GM10266 (cell line): ENCODE measurements at regions not wholly inside any gene's neighbourhood (a gene's known extent, or its start where the extent isn't known, plus 50 kb on each side); places are given as distances from the start of the nearest gene placed in this dataset.

Source experiments
- DNase-seq: peaks from one replicate; pipeline ENCODE4 v3.0.0; 2012; ENCODE audit errors: extremely low spot score
- TF ChIP-seq, protein P1 (sequence below): IDR thresholded peaks from 2 replicates; pipeline ENCODE4 v1.5.1; 2012; ENCODE audit warnings: mild to moderate bottlenecking, low read depth; ENCODE audit not compliant: control insufficient read depth, insufficient read depth; ENCODE audit errors: missing control alignments

DNA sequence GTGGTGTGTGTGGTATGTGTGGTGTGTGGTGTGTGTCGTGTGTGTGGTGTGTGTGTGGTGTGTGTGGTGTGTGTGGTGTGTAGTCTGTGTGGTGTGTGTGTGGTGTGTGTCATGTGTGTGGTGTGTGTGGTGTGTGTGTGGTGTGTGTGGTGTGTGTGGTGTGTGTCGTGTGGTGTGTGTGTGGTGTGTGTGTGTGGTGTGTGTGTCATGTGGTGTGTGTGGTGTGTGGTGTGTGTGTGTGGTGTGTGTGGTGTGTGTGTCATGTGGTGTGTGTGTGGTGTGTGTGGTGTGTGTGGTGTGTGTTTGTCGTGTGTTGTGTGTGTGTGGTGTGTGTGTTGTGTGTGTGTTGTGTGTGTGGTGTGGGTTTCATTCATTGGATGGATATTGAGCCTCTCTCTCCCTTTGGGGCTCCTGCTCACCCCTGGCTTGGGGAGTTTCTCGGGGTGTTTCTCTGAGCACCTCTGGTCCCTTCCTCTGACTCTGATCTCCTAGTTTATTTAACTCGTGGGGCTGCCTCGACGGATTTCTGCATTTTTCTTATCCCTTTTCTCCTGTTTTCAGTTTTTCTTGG is 145.8 kb downstream of the DNAJB6 start:
- DNase-seq: no peak

DNA sequence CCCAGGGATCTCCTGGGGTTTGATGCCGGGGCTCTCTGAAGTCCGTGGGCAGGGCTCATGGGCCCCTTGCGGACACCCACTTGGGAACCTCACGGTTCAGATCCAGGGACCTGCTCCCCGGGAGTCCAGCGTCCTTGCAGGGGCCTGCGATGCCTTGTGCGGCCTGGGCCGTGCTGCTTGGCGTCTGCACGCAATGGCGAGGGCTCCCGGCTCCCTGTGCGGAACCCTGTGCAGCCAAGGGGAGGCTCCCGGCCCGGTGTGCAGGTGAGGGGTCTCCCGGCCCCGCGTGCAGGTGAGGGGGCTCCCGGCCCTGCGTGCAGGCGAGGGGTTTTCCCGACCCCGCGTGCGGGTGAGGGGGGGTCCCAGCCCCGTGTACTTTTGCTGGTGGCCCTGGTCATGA is 146.7 kb downstream of the DNAJB6 start:
- TF ChIP-seq, protein P1, sequence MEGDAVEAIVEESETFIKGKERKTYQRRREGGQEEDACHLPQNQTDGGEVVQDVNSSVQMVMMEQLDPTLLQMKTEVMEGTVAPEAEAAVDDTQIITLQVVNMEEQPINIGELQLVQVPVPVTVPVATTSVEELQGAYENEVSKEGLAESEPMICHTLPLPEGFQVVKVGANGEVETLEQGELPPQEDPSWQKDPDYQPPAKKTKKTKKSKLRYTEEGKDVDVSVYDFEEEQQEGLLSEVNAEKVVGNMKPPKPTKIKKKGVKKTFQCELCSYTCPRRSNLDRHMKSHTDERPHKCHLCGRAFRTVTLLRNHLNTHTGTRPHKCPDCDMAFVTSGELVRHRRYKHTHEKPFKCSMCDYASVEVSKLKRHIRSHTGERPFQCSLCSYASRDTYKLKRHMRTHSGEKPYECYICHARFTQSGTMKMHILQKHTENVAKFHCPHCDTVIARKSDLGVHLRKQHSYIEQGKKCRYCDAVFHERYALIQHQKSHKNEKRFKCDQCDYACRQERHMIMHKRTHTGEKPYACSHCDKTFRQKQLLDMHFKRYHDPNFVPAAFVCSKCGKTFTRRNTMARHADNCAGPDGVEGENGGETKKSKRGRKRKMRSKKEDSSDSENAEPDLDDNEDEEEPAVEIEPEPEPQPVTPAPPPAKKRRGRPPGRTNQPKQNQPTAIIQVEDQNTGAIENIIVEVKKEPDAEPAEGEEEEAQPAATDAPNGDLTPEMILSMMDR: no peak
- no peak for DNase-seq

More for the DNA sequence above, 145.8 kb downstream of the DNAJB6 start:
- TF ChIP-seq, protein P1: no peak

DNA sequence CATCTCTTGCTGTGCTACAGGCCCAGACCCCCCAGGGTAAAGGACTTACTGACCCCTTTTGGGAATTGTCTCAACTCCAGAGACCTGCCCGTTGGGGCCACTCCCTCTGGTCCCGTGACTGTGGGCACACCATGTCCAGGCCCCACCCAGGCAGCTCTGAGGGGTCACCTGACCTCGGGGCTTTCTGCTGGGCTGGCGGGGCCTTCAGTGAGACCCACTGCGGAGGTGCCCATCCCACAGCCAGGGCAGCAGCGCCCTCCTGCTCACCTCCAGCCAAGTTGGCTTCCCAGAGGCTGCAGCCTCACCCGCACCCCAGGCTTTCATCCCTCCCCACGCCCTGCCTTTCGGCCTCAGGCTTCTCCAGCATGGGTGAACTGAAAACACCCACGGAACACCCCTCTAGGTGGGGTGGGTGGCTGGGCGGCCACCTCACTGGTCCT is 147.2 kb downstream of the DNAJB6 start:
- no peak for DNase-seq

DNA sequence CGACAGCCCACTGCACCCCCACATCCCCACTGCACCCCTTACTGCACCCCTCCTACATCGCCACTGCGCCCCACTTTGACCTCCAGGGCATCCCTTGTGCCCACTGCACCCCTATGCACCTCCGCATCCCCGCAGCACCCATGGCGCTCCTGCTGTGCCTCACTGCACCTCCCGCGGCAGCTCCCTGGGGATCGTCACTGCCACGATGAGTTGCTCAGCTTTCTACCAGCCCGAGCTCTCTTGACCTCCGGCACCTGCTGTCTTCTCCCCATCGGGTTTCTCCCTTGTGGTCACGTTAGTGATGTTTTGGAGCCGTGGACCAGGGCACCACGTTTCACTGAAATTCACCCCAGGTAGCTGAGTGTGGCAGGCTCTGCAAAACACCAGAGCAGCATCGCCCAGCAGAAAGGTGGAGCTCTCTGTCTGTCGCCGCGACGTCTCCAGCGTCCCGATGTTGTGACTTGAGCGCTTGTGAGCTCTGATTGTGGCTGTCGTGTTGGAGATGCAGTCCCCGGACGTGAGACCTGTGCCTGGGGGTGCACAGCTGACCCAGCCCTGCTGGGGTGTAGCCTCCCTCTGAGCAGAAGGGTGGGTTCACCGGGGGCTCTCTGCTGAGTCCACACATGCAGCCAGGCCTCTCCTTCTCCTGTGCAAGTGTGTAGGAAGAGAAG is 147.7 kb downstream of the DNAJB6 start:
- TF ChIP-seq, protein P1: no peak
- DNase-seq: no peak

More for the DNA sequence above, 147.2 kb downstream of the DNAJB6 start:
- TF ChIP-seq, protein P1: no peak

DNA sequence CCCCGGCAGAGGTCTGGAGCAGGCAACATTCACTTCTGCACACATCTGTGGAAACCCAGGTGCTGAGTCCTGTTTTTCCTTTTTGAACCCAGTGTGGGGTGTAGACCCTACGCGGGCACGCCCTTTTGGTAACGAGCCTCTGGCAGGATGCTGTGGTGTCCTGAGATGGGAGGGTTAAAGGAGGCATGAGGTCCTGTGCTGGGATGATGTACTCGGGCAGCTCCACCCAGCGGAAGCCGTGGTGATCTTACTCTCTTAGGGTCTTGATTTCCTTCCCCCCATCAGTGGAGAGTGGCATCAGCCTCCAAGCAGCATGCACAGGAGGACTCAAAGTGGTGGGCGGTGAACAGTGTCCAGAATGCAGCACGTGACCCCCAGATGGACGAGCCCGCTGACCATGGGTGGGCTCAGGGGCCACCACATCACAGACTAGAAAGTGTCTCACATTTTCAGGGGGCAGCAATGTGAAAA is 148.6 kb downstream of the DNAJB6 start:
- no peak for DNase-seq
- TF ChIP-seq, protein P1: no peak

DNA sequence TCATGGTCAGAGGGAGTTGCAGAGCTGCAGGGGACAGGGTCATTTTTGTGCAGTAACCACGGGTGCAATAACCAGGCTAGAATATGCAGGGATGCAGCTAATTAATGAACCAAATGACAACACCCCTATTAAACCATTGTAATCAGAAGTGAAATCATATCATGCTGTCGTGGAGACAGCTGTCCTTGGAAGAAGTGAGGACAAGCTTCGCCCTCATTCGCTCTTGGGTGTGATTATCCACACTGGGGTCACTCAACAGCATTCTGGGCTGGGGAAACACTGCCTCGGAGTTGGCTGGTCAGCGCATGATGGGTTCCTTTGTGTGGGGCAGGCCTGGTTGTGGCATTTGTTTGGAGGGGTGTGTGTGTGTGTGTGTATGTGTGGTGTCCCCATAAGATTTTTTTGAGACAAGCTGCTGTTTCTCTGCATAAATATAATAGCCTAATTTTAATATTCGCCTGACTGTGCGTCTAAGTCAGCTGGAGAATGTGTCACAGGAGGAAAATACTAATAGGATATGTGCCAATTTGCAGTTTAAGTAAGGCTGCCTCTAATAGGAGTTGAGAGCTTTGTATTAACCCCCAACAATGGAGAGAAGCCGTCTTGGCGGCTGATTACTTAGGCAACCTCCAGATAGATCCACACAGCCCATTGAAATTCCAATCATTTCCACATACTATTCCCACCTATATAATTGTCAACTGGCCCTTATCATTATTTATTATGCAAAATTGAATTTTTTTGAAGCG is 149.4 kb downstream of the DNAJB6 start:
- DNase-seq: no peak
- TF ChIP-seq, protein P1: no peak
